ENCODE measurements at regions not wholly inside any gene's neighbourhood (a gene's known extent, or its start where the extent isn't known, plus 50 kb on each side); places are given as distances from the start of the nearest gene placed in this dataset.

DNA sequence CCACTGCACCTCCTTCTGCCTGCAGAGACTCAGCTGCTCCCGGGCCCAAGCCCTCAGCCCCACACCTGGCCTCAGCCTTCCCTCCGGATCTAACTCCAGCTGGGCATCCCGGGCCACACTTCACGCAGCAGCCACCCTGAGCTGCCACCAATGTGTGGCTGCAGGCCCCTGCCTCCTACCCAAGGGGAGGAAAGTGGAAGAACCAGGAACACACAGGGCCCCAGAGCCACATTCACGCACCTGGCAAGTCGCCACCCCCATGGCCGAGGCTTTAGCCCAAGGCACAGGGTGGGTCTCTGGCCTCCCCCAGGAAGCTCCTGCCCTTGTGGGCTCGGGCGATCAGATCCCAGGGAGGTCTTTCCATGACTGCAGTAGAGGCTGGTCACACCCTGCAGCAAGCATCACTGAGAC lies 345.6 kb downstream of the CTTN start:
- H3K27me3 ChIP-seq, result no peaks in the 10 kb centered on the region
- no peaks in the 10 kb centered on the region for H3K36me3 ChIP-seq (replicated peaks; ENCODE audit: insufficient read depth, low read depth)
- H4K20me1 ChIP-seq (ENCODE audit: insufficient read depth, poor library complexity, severe bottlenecking), result no peaks in the 10 kb centered on the region
- H3K4me2 ChIP-seq, result no peak overlapping the region
- 92% methylated on average over 9 of the region's 9 CpGs for WGBS (ENCODE audit: low lambda C conversion rate, missing lambda C conversion rate)
- TF ChIP-seq EZH2 (IDR thresholded peaks at IDR 0.05; ENCODE audit: borderline replicate concordance) (no peak), EZH2phosphoT487 (IDR thresholded peaks at IDR 0.05; ENCODE audit: low read depth, severe bottlenecking, unreplicated experiment) (no peak)
- TF ChIP-seq, protein P1, sequence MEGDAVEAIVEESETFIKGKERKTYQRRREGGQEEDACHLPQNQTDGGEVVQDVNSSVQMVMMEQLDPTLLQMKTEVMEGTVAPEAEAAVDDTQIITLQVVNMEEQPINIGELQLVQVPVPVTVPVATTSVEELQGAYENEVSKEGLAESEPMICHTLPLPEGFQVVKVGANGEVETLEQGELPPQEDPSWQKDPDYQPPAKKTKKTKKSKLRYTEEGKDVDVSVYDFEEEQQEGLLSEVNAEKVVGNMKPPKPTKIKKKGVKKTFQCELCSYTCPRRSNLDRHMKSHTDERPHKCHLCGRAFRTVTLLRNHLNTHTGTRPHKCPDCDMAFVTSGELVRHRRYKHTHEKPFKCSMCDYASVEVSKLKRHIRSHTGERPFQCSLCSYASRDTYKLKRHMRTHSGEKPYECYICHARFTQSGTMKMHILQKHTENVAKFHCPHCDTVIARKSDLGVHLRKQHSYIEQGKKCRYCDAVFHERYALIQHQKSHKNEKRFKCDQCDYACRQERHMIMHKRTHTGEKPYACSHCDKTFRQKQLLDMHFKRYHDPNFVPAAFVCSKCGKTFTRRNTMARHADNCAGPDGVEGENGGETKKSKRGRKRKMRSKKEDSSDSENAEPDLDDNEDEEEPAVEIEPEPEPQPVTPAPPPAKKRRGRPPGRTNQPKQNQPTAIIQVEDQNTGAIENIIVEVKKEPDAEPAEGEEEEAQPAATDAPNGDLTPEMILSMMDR (IDR thresholded peaks at IDR 0.05; ENCODE audit: poor library complexity), result no peak
- no peaks in the 10 kb centered on the region for H3K79me2 ChIP-seq
- H3K9me2 ChIP-seq (replicated peaks; ENCODE audit: insufficient read depth), result no peaks in the 10 kb centered on the region
- no peak for DNase-seq (ENCODE audit: low spot score)
- H3K4me1 ChIP-seq (ENCODE audit: insufficient read depth), result peaks cover 5% of the 10 kb centered on the region
- H3K27ac ChIP-seq, result no peak overlapping the region
- no peak overlapping the region for H2AFZ ChIP-seq
- H3K4me3 ChIP-seq, result no peak overlapping the region
- H3K9me3 ChIP-seq (ENCODE audit: low read depth), result no peaks in the 10 kb centered on the region

DNA sequence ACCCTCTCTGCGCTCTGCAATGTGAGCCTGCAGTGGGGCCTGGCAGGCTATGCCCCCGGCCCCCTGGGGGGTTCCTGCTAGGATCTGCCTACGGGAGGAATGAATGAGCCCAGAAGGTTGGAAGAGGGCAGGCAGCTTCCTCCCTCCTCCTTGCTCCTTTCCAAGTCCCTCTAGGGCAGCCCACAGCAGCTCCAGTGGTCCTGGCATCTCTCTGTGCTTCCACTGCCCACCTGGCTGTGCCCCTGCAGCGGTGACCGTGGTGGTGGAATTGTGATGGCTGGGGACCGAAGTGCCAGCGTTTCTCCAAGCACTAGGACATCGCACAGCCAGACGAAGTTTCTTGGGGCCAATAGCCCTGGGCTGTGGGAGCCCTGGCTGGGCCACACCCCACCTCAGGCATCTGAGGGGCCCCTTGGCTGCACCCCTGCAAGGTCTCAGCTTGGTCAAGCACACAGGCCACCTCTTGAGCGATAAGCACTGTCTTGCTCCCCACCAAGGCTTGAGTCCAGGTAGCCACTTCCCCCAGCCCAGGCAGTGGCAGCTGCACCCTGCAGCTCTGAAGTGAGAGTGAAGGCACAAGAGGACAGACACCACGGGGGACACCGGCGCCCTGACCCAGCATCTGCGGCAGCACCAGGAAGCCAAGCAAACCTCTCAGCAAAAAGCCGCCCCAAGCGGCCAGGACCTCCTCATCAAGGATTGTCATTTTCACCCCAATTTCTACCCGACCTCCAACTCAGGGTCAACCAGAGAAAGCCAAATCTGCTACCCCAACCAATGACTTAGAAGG lies 346.3 kb downstream of the CTTN start:
- no peak for TF ChIP-seq EZH2 (IDR thresholded peaks at IDR 0.05; ENCODE audit: borderline replicate concordance)
- TF ChIP-seq, protein P1 (IDR thresholded peaks at IDR 0.05; ENCODE audit: poor library complexity), result no peak
- no peaks in the 10 kb centered on the region for H3K79me2 ChIP-seq
- H3K4me2 ChIP-seq, result no peak overlapping the region
- H4K20me1 ChIP-seq (ENCODE audit: insufficient read depth, poor library complexity, severe bottlenecking), result no peaks in the 10 kb centered on the region
- no peak overlapping the region for H2AFZ ChIP-seq
- no peaks in the 10 kb centered on the region for H3K9me3 ChIP-seq (ENCODE audit: low read depth)
- H3K4me1 ChIP-seq (ENCODE audit: insufficient read depth), result peaks cover 5% of the 10 kb centered on the region
- no peaks in the 10 kb centered on the region for H3K36me3 ChIP-seq (replicated peaks; ENCODE audit: insufficient read depth, low read depth)
- no peaks in the 10 kb centered on the region for H3K27me3 ChIP-seq
- 96% methylated on average over 17 of the region's 17 CpGs for WGBS (ENCODE audit: low lambda C conversion rate, missing lambda C conversion rate)
- no peak overlapping the region for H3K27ac ChIP-seq
- H3K4me3 ChIP-seq, result no peak overlapping the region
- H3K9me2 ChIP-seq (replicated peaks; ENCODE audit: insufficient read depth), result no peaks in the 10 kb centered on the region
- DNase-seq (ENCODE audit: low spot score), result no peak

DNA sequence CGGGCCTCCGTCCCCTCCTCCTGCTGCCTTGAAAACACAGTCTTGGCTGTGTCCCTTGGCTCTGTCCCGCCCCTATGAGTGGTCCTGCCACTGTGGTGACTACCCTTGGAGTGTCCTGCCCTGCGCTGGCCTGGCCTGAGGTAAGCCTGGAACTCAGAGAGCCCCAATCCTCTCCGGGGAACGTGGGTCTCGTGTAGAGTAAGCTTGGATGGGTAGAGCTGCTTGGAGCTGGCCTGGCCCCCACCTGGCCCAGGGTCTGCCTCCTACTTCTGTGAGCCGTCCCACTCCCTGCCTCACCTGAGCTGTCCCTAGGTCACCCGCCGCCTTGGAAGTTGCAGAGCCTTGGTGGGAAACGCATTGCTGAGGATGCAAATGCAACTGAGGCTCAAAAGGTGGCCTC lies 347.1 kb downstream of the CTTN start:
- no peaks in the 10 kb centered on the region for H3K36me3 ChIP-seq (replicated peaks; ENCODE audit: insufficient read depth, low read depth)
- no peak overlapping the region for H3K4me2 ChIP-seq
- no peaks in the 10 kb centered on the region for H3K9me3 ChIP-seq (ENCODE audit: low read depth)
- H3K9me2 ChIP-seq (replicated peaks; ENCODE audit: insufficient read depth), result no peaks in the 10 kb centered on the region
- H2AFZ ChIP-seq, result no peak overlapping the region
- peaks cover 5% of the 10 kb centered on the region for H3K4me1 ChIP-seq (ENCODE audit: insufficient read depth)
- H4K20me1 ChIP-seq (ENCODE audit: insufficient read depth, poor library complexity, severe bottlenecking), result no peaks in the 10 kb centered on the region
- no peak overlapping the region for H3K27ac ChIP-seq
- no peaks in the 10 kb centered on the region for H3K79me2 ChIP-seq
- H3K27me3 ChIP-seq, result no peaks in the 10 kb centered on the region
- no peak for TF ChIP-seq EZH2phosphoT487 (IDR thresholded peaks at IDR 0.05; ENCODE audit: low read depth, severe bottlenecking, unreplicated experiment)
- no peak for TF ChIP-seq EZH2 (IDR thresholded peaks at IDR 0.05; ENCODE audit: borderline replicate concordance)
- TF ChIP-seq, protein P1 (IDR thresholded peaks at IDR 0.05; ENCODE audit: poor library complexity), result no peak
- no peak for DNase-seq (ENCODE audit: low spot score)
- no peak overlapping the region for H3K4me3 ChIP-seq
- WGBS (ENCODE audit: low lambda C conversion rate, missing lambda C conversion rate), result 85% methylated on average over 11 of the region's 11 CpGs
